ENCODE measurements at regions not wholly inside any gene's neighbourhood (a gene's known extent, or its start where the extent isn't known, plus 50 kb on each side); places are given as distances from the start of the nearest gene placed in this dataset.
"Not testable (repeated sequence)": the region's sequence is repeated elsewhere in the genome, so short reads cannot be mapped to it uniquely, and the experiment has no call there.

GRCh38 chr22:19599626-19600243 lies 75.5 kb upstream of the CLDN5 start:
- no peak for DNase-seq (ENCODE audit: low spot score)

GRCh38 chr22:19603346-19603745 lies 79.1 kb upstream of the CLDN5 start:
- not testable (repeated sequence) for DNase-seq (ENCODE audit: low spot score)

GRCh38 chr22:19603767-19604166 lies 79.6 kb upstream of the CLDN5 start:
- no peak for DNase-seq (ENCODE audit: low spot score)

- no peak for DNase-seq (ENCODE audit: low spot score)
Measured at GRCh38 chr22:19604711-19605268, 80.6 kb upstream of the CLDN5 start.

- DNase-seq (ENCODE audit: low spot score) = no peak
Measured at GRCh38 chr22:19605508-19606331, 81.5 kb upstream of the CLDN5 start.

- no peak for DNase-seq (ENCODE audit: low spot score)
Measured at GRCh38 chr22:19606332-19607191, 82.4 kb upstream of the CLDN5 start.

- DNase-seq (ENCODE audit: low spot score) = no peak
Measured at GRCh38 chr22:19607192-19608002, 83.2 kb upstream of the CLDN5 start.

- DNase-seq (ENCODE audit: low spot score) = no peak
Measured at GRCh38 chr22:19608003-19608690, 83.9 kb upstream of the CLDN5 start.

- DNase-seq (ENCODE audit: low spot score) = not testable (repeated sequence)
Measured at GRCh38 chr22:19609753-19610152, 85.5 kb upstream of the CLDN5 start.

- no peak for DNase-seq (ENCODE audit: low spot score)
Measured at GRCh38 chr22:19610518-19611253, 86.5 kb upstream of the CLDN5 start.

- no peak for DNase-seq (ENCODE audit: low spot score)
Measured at GRCh38 chr22:19611590-19611989, 87.4 kb upstream of the CLDN5 start.

GRCh38 chr22:19612866-19613572 lies 88.8 kb upstream of the CLDN5 start:
- DNase-seq (ENCODE audit: low spot score) = no peak

GRCh38 chr22:19614536-19614863 lies 90.3 kb upstream of the CLDN5 start:
- DNase-seq (ENCODE audit: low spot score) = no peak

- DNase-seq (ENCODE audit: low spot score) = no peak
Measured at GRCh38 chr22:19615001-19615461, 90.8 kb upstream of the CLDN5 start.

- DNase-seq (ENCODE audit: low spot score) = no peak
Measured at GRCh38 chr22:19615867-19616581, 91.8 kb upstream of the CLDN5 start.

GRCh38 chr22:19619144-19620009 lies 94.9 kb upstream of the SEPTIN5 start:
- DNase-seq (ENCODE audit: low spot score) = no peak

GRCh38 chr22:19620742-19621371 lies 93.4 kb upstream of the SEPTIN5 start:
- DNase-seq (ENCODE audit: low spot score) = no peak

Data from Ammon's horn (tissue), 1 donor.